ENCODE measurements at regions not wholly inside any gene's neighbourhood (a gene's known extent, or its start where the extent isn't known, plus 50 kb on each side); places are given as distances from the start of the nearest gene placed in this dataset.

GRCh38 chr11:104618954-104619353 is 279.3 kb downstream of the CASP12 start:
- TF ChIP-seq CTCF (IDR thresholded peaks at IDR 0.05 in 4 of 5, conservative IDR thresholded peaks at IDR 0.05 in 1 of 5) (no peak), POLR2A (IDR thresholded peaks at IDR 0.05) (no peak)
